OCI-M2 (cell line): ENCODE measurements at regions not wholly inside any gene's neighbourhood (a gene's known extent, or its start where the extent isn't known, plus 50 kb on each side); places are given as distances from the start of the nearest gene placed in this dataset.
"Not testable (repeated sequence)": the region's sequence is repeated elsewhere in the genome, so short reads cannot be mapped to it uniquely, and the experiment has no call there.

Experiments
- DNase-seq: peaks from one replicate; lab custom pipeline; 2025; ENCODE audit not compliant: unreplicated experiment; lab: John Stamatoyannopoulos, UW

GRCh38 chr4:177796841-177797240 is 354.6 kb upstream of the AGA start:
- no peak for DNase-seq

DNA sequence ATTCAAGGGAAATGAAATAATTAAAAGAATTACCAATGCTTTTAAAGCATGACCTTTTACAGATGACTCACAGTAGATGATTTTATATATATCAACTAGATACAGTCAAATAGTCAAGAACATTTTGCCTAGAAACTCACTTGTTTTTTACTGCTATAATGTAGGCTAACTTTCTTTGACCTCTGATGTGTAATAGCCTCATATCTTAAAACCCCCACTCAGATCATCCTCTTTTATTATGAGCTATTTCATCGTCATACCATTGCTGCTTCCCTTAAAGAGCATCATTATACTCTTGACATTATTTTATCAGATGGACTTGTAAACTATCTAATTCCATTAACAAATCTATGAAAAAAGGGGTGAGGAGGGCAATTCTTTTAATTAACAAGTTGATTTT is 355.9 kb upstream of the AGA start:
- DNase-seq = no peak

DNA sequence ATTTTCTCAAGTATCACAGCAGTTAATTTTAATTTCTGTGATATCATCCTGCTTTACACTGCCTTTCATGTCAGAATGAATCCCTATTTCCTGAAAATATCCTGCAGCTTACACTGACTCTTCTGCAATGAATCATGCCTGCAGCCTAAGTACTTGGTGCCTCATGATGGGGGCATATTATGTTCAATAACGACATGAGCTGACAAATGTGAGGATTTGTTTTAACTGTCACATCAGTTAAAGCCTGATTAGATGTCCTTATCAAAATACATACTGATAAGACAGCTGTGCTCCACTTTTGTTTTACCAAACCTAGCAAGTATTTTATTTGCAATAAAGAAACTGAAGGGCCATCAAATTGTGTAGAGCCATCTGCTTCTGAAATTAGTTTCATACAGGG is 359.9 kb upstream of the AGA start:
- DNase-seq = no peak

DNA sequence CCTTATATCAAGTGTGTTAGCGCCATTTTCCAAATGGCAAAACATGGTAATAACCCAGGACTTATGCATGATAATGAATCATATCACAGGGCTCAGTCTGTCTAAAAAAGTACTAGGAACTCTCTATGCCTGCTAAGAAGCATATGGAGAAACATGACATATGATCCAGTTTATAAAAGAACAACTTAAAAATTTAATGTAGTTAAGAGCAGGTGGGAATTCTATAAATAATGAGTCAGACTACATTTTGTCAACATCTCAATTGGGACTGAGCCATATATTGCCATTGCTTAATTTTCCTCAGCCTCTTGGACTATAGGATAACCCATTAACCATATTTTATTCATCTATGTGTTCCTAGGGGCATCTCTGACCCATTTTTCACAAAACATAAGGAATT is 360.4 kb upstream of the AGA start:
- no peak for DNase-seq

GRCh38 chr4:177803151-177803550 is 360.9 kb upstream of the AGA start:
- no peak for DNase-seq

DNA sequence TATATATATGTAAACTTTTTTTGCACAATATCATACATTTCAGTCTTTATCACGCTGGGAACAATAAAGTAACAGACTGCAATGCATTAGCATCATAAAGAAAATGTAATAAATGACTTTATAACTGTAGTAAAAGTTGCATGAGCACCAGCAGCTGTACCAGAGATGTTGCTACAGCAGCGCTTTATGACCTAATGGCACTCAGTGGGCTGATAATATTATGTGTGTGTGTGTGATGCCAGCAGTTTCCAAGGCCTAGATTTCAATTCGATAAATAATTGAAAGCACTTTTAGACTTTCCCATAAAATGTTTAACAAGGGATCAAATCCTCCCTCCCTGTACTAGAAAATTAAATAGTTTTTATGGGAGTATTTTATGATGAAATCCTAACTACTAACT is 367.6 kb upstream of the AGA start:
- DNase-seq = no peak

DNA sequence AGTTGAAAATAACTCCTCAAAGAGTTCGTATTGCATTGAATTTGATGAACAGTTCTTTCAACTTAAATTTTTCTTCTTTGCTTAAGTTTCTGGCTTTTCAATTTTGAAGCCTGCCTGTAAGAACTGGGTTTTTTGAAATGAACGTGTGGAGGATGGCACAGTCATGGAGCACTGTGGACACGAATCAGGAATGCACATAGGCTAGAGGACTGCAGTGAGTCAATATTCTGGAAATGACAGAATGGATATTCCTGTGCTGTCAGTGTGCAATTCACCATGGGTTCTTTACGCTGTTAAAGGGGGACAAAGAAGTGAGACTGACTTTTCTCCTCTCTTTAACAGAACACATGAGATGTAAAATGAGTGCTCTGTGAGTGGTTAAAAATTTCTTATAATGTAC is 368.0 kb upstream of the AGA start:
- DNase-seq = no peak

GRCh38 chr4:177818392-177818791 is 376.2 kb upstream of the AGA start:
- not testable (repeated sequence) for DNase-seq

- DNase-seq = no peak
Observed at GRCh38 chr4:177826973-177827372, 384.7 kb upstream of the AGA start.

DNA sequence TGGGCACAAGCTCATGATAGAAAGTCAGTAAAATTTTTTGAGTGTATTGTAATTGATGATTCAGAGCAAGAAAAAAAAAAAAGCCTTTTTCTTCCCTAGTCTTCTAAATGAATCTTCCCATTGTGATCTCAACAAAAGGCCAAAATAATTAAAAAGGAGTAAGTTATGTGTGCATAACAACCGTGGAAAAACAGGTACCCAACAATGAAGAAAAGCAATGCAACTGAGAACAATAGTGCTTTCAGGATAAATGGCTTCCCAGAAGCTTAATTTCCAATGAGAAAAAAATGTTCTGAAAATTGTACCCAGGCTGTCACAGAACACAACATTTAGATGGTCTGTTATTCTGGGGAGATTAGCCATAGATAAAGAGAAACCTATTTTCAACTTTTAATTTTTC is 399.0 kb upstream of the AGA start:
- DNase-seq = no peak

- DNase-seq = no peak
Observed at GRCh38 chr4:177853229-177853628, 411.0 kb upstream of the AGA start.

DNA sequence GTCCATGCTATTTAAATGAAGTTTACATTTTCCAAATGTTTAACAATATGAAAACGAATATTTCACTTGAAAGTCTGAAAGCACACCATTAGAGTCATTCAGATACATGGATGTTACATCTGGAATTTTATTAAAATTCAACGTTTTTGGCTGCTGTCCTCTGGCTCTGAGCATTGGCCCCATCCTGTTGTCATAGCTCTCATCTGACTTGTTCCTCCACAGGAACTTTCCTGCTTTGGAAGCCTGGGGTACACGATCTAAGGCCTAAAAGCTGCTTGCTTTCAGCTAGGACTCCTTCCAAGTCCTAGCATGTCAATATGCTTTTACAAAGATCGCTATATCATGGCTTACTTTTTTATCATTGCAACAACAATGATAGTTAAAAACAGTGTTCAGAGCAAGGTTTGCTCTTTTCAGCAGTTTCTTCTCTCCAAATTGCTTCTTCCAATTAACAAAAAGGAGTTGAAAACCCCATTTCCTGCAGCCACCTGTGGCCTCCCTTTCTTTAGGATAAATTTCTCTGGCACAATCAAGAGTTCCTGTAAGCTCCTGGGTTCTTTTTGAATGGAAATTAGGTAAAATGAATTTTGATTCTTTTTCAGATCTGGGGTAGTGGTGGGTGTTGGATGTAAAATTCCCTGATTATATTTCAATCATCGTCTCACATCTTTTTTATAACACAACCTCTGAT is 413.4 kb upstream of the AGA start:
- no peak for DNase-seq

GRCh38 chr4:177860171-177860570 is 417.9 kb upstream of the AGA start:
- DNase-seq = no peak

DNA sequence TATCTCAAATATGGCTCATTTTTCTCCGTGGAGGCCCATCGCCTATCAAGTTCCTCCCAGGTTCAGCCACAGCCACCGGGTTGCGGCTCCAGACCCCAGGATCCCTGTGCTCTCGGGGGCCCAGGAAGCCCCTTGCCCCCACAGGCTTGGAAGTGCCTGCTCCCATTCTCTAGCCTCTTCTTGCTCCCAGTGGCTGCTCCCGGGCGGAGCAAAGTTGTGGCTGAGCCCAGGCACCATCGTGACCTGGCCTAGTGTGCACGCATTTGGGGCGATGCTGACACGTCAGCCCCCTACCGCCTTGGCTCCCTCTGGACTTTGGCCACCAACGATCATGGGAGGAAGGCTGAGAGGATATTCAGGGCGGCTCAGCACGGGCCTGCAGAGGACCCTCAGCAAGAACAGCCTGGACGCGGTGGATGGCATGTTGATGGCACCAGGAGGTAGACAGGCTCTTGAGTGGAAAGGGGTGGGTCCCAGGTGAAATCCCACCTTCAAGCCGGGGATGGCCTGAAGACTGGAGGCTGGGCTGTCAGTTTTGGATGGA is 419.4 kb upstream of the AGA start:
- DNase-seq = no peak

- DNase-seq = no peak
Observed at GRCh38 chr4:177862541-177863176, 420.4 kb upstream of the AGA start.

DNA sequence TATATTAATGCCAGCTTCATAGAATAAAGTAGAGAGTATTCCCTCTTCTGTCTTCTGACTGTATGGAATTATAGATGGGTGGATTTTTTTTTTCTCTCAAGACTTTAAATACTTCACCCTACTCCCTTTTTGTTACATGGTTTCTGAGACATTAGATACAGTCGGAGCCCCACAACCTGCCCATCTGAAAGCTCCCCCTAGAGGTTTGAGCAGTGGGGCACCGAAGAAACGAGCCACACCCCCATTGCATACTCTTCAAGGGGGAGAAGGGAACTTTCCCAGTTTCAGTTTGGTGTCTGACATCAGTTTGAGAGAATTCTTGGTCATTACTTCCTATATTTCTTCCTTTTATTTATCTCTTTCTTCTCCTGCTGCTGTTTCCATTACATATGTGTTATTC is 437.6 kb upstream of the AGA start:
- no peak for DNase-seq

GRCh38 chr4:177895136-177895535 is 452.9 kb upstream of the AGA start:
- DNase-seq = no peak

GRCh38 chr4:177901786-177902185 is 459.5 kb upstream of the AGA start:
- DNase-seq = no peak

GRCh38 chr4:177902386-177902785 is 460.1 kb upstream of the AGA start:
- DNase-seq = no peak

GRCh38 chr4:177907736-177908424 is 465.6 kb upstream of the AGA start:
- DNase-seq = no peak

DNA sequence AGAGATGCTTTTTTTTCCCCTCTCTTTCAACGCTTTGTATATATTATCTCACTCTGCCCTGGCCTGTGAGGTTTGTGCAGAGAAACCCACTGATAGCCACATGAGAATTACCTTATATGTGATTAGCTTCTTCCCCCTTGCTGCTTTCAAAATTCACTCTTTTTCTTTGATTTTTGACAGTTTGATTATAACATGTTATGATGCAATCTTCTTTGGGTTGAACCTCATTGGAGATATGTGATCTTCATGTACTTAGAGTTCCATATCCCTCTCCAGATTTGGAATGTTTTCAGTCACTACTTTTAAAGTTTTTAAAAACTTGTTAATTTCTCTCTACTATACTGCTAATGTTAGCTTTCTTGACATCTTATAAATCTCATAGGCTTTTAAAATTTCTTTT is 479.5 kb upstream of the AGA start:
- no peak for DNase-seq

GRCh38 chr4:177923888-177924287 is 481.7 kb upstream of the AGA start:
- DNase-seq = no peak
